NCI-H82 treated with DMSO at 0.1 percent for 48 hours (cell line): ENCODE measurements at regions not wholly inside any gene's neighbourhood (a gene's known extent, or its start where the extent isn't known, plus 50 kb on each side); places are given as distances from the start of the nearest gene placed in this dataset.

Source experiments
- DNase-seq: peaks from one replicate; lab custom pipeline; 2025; ENCODE audit not compliant: unreplicated experiment; lab: John Stamatoyannopoulos, UW

DNA sequence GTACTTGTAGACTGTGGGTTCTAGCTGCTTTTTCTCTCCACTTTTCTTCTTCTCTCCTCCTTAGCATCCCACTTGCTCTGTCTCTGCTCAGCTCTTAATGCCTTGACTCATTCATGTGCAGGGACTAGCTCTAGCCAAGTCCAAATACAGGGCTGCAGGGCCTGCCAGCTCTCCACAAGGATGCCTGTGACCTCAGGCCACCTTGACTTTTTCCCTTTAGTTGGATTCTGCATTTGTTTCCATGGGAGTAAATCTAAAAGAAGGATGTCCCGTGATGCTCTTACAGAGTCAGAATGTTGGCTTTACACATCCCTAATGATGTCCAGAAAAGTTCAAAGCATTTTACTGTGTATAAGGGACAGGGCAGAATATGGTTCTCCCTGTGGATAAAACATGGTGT is 101.8 kb upstream of the PREP start:
- DNase-seq = no peak

DNA sequence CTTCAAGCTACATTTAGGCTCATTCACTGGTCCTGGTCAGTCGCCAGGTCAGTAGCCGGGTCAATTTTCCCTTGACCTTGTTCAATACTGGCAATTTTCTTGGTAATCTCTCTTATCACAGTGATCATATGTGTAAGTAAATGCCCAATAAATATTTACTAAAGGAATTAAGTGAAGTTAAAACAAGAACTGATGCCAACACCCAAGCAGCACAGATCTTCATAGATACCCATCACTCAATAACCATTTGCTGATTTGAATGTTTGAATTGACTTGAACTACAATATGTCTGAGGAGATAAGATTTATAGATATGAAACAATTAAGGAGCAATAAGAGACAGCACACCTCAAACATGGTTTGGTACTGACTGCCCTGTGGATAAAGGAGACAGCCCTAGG is 100.8 kb upstream of the PREP start:
- no peak for DNase-seq

DNA sequence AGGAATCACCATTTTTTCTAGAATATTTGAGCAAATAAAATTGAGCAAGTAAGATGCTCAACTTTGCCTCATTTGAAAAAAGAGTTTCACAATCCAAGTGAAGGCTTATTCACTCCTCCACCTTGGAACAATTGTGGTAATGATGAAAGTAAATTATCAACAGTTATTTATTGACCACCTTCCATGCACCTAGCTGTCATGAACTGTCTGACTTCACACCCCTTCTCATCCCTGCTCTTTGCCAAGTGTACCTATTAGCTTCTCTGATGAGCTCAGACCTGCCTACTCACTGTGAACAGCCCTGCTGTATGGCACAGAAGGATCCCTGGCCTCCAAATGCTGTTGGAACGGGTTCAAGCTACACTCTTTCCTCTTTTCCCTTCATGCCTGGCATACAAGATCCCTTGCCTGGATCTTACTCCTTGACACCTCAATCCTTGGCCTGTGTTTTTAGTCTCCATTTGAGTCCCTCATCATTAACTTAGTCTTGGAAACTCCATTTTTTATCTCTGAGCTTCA is 99.0 kb upstream of the PREP start:
- no peak for DNase-seq

DNA sequence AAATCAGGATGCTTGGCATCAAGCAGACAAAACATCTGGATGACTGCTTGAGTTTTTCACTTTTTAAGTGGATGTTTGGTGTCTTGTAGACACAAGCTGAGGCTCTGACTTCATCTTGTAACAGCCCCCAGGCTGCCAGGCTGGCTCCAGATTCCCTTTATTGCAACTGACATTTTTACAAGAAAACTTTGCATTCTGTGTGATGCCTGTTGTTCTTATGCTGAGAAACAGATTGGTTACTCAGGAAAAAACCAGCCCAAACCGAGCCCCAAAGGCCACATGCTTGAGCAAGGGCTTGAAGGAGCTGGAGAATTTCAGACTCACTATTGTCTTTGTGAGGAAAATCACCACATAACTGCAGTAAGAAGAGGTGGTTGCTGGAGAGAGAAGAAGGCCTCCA is 98.4 kb upstream of the PREP start:
- no peak for DNase-seq

DNA sequence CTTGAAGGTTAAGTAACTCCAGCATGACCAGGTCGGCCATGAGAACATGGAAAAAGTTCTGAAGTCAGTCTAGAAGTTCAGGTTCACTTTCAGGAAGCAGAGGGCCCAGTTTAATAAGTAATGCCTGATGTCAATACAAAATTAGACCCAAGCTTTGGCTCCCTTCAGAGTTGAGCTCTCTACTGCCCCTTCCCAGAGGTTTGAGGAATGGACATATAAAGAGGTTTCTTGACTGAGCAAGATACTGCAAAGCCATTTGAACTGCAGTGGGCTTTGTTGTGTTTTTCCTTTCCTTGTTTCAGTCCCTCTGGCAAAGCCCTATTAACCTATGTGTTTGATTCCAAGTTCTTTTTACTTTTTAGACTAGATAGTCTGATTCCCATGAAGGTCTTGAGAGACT is 97.8 kb upstream of the PREP start:
- no peak for DNase-seq

DNA sequence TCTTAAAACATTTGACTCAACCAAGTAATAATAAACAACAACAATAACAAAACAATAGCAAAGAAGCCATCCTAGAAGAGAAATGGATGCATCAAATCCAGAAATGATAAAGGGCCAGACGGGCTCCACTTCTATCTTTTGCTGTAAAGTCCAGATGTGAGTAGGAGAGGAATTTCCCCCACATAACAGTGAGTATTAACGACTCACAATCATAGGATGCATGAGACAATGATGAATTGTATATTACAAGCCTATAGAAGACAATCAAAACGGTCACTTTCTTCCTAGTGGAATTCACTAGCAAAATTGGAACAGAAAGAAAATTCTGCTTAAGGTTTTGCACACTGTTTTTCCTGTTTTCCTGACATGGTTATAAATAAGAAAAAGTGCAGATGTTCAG is 97.0 kb upstream of the PREP start:
- DNase-seq = no peak

DNA sequence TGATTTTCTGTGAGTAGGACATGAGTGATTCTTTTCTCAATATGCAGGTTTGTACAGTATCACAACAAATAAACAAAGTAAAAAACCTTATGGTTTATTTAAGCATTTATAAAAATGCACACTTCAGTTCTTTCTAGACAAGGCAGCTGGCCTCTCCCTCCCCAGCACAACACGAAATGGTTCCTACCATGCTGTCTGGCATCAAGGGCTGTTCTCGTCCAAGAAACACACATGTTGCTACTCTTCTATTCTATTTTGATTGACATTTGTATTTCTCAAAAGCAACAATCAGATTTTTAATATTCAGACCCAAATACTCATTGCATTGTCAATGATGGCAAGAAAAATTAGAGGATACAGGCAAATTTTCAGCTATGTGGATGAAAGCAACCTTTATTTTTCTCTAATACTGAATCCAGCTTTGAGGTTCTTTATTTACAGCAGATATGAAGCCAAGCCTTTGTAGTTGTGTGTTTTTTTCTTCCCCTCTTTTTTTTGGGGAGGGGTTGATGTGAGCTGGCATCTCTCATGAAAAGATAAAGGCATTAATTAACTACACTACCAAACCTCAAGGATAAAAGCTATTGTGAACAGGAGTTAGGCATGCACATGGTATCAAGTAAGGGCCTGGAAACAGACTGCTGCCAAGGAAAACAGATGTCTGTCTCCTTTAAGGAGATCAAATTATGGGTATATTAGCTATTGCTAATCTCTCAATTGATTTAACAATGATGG is 96.4 kb upstream of the PREP start:
- peak; percentile 49 for DNase-seq

DNA sequence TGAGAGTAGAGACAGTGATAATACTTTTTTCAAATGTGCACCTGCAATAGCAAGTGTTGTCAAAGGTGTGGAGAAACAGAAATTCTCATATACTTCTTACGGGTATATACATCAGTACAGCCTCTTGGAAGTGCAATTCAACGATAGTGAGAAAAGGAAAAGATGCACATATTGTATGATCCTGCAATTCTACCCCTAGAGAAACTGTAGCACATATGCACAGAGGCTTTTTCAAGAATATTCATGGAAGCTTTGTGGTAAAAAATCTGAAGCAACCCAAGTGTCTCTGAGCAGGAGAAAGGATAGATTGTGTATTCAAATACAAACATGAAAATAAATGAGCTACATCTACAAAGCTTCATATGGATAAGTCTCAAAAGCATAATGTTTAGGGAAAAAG is 94.7 kb upstream of the PREP start:
- DNase-seq = no peak

DNA sequence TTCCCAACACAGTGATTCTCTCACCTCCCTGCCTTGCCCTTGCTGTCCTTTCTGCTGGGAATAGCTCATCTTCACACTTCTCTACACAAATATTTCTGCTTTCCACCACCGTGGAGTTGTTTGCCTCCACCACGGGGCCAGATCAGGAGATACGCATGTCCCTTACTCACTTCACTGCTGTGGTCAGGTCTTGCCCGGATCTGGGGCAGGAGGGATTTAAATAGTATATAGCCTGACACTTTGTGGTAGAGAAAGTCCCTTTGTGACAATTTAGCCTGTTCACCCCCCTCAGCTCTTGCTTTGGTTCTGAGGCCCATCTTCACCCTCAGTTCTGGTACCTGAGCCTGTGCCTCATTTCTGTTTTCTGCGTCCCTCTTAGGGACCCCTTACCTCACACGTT is 92.6 kb upstream of the PREP start:
- no peak for DNase-seq

DNA sequence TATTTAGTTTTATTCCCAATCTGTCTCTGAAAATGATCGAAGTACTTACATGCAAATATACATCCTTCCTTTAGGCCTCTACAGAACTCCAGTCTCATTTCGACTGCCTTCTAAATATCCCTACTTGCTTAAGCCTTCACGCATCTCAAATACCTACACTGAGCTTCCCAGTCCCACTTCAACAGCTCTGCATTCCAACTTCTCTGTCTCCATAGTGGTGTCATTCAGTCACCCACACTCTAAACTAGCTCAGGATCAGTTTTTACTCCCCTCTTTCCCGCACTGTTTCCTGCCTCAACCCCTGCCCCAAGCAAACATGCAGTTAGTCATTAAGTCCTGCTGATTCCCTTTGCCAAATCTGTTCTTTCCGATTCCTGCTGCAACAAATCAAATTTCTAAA is 91.8 kb upstream of the PREP start:
- no peak for DNase-seq

DNA sequence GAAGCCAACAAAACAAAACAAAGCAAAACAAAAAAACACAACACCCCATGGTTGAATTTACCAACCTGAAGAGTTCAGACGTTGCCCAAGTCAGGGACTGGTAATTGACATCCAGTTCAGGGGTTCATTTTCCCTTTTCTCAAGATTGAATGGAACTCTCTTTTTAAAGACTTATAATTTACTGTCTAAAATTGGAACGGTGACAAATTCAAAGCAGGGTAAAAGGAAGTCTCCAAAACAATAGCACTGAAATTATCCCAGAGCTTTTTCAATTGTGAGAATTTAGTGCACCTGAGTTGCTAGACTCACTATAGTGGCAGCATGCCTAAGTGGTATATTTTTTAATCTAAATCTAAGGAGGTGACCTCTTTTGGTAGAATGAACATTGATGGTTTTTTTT is 90.9 kb upstream of the PREP start:
- no peak for DNase-seq

DNA sequence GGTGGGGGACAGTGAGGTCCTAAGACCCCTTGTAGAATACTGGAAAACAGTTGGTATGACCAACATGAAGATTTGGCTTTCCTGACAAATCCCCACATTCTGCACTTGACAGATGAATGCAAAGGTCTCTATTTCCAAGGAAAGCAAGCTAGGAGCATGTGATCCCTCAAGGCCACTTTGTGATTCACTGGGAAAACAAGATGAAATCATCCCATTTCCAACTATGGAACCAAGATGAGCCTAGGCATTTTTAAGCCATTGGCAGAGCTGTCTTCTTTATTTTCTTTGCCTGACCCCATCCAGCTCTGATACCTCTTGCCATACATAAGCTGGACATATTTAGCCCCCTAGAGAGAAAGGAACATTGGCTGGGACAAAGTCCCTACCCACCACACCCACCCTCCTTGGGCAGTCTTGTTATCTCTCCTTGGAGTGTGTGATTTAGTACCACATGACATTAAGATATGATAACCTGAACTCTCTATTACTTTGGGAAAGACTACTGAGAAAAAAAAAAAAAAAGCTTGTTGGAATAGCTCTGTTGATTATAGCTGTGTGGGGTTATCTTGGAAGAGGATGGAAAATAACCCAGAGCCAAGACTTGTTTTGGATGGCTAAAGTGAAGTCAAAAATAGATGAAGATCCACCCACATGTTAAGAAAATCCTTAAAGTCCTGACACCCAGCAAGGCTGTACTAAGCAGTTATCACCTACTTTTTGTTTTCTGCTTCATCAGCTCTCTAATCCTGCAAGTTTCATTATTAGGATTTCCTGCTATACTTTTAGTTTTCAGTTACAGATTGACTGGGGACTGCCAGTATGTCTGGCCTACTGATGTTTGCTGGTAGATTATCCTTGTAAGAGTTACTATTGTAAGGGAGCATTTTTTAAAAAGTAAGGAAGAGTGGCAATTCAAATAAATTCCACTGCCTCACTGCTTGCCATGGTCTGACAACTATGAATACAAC is 90.1 kb upstream of the PREP start:
- no peak for DNase-seq

DNA sequence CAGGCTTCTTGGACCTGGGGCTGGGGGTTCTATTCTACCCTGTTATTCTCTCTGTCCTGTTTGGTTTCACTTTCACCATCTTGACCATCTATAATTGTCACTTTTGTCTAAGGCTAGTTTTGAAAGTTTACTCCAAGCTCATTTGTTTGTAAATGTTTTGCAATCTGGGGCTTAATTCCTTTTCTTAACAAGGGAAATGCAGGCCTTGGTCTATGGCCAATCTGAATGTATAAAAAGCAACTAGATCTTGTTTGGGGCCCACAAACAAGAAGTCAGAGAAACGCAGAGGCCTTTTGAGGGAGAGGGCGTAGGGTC is 86.3 kb upstream of the PREP start:
- DNase-seq = no peak

DNA sequence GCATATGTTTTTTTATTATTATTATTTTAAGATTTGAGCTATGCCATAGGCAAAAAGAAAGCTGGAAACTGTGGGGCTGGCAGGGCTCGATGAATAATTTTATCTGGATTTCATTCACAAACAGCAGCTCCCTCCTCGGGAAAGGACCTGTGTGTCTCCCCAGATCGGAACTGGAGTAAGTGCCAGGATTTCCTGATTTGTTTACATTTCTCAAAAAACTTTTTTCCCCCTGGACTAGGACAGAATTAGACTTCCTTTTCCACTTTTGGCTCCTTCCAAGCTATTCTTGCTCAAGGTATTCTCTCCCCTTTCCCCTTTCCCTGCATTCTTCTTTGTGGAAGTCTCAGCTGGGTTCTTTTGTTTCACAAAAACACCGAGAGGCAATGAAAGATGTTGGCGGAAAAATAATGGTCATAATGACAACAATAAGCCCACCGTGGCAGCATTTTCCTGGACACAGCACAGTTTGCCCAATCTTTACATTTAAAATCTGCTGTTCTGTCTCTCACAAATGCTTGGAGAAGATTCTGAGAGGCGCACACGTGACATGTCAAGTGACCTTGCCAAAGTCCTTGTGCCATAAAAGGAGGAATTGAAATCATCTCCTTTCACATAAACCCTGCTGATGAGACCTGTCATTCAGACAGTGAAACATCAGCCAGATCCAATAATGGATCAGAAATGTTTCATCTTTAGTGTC is 85.8 kb upstream of the PREP start:
- no peak for DNase-seq

DNA sequence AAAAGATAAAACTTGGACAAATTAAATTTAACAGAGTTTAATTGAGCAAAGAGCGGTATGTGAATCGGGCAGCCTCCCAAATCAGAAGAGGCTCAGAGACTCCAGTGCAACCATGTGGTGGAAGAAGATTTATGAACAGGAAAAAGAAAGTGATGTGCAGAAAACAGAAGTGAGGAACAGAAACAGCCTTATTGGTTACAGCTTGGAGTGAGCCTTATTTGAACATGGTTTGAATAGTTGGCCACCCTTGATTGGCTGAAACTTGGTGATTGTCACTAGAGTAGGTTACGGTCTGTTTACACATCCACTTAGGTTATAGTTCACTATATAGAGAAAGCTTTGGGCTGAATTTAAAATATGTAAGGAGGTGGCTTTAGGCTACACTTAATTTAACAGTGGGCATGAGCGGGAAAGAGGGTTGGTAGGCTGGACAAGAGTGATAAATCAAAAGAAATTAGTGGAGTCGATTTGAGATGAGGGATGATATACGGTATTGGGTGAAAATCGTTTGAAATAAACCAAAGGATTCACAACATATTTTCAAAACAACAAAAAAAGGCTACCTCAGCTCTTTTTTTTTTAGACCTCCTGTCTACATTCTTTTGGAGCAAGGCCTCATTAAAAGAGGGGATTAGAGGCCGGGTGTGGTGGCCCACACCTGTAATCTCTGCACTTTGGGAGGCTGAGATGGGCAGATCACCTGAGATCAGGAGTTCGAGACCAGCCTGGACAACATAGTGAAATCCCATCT is 84.3 kb upstream of the PREP start:
- DNase-seq = no peak

DNA sequence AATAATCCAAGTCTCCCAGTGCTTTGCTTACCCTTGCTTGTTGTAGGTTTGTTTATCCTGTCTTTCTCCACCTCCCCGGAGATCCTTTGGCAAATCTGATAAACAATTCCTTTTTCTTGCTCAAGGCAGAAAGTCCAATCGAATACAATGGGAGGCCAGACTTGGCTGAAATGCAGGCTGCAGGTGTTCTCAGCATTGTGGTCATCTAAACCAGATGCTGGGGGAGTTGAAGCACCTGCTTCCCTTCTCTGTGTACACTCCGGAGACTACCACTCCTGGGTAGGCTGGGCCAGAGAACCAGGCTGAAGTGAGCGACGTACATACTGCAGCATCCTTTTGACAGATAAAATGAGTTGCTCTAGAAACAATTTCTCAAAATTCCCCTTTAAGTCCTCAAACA is 82.6 kb upstream of the PREP start:
- no peak for DNase-seq

DNA sequence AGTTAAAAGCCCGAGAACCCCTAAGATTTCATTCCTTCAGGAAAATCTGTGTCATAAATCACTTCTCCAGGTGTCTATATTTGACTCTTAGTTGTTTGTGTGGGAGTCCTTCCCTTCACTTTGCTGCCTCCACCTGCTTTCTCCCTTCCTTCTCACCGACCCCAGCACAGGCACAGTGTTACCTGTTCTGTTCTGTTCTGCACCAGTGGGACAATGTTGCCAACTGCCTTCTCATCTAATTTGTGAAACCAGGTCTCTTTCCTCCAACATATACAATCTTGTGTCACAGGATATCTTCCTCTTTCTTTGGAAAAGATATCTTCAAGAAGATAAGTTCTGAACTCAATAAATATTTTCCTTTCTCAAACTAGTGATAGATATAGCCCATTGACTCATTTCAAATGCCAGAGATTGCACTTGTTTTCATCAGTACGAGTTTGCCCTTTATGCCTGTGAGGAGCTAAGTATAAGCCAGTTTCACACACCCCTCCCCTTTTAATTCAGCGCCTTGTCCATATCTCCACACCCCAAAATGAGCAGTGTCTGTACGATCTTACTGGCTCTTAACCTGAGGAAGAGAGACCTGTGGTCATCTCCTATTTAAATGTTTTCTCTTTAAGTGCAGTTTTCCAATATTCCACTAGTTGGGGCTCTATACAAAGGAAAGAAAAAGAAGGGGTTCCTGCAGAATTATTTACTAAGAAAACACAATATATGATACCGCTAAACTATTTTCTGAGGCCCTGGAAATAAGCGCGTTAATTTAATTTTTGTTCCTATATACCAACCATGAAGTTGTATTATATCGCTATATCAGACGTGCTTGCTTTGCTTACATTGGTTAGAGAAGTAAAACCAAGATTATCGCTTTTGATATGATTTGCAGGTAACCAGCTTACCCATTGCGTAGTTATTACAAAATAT is 81.6 kb upstream of the PREP start:
- DNase-seq = peak; percentile 50

DNA sequence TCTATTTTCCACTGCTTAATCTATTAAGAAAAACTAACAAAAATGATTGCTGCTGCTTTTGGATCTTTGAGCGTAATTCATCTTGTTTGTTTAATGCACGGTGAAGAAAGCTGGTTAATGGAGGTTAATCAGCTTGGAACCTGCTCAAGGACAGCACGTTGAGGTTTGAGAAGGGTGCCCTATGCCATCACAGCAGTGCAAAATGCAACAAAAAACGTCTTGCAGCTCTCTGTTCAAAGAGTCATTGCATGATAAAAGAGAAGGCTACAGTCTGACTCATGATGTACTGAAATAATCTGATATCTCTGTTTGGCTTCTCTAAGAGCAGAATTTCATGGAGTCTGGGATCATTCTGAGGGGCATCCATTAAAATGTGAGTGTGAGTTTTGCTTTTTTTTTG is 80.6 kb upstream of the PREP start:
- peak; percentile 29 for DNase-seq

DNA sequence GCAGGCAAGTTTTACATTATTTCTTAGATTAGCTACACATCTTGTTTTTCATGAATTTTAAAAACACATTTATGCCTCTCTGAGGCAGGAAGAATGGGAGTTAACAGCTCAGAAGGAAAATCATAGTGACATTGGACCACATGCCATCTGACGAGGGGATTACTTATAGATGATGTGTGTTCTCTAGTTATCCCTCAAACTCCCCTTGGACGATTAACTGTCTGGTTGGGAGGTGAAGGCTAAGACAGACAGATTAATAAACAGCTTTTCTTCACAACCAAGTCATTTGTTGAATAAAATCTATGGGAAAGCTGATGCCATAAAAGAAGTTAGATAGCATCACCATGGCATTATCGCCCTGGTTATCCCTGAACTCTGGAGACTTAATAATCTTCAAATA is 80.0 kb upstream of the PREP start:
- peak; percentile 72 for DNase-seq
